ENCODE measurements at regions not wholly inside any gene's neighbourhood (a gene's known extent, or its start where the extent isn't known, plus 50 kb on each side); places are given as distances from the start of the nearest gene placed in this dataset.

- no peak overlapping the region for H2AFZ ChIP-seq
- Mint-ChIP-seq H3K9me3 (no peaks in the 10 kb centered on the region), H3K27me3 (ENCODE audit: insufficient read depth, low read depth, poor library complexity) (no peaks in the 10 kb centered on the region), H3K27ac (no peak overlapping the region), H3K4me1 (peaks cover 12% of the 10 kb centered on the region; the same call in 2 of the 3 replicates), H3K36me3 (ENCODE audit: low read depth) (no peaks in the 10 kb centered on the region), H3K4me3 (no peak overlapping the region)
- TF ChIP-seq EZH2phosphoT487 (IDR thresholded peaks at IDR 0.05; ENCODE audit: unreplicated experiment) (no peak), NANOG (IDR thresholded peaks at IDR 0.05; ENCODE audit: borderline replicate concordance) (no peak), EZH2 (IDR thresholded peaks at IDR 0.05; ENCODE audit: low read depth, unreplicated experiment) (no peak), ZNF114 (CRISPR knock-in tag; IDR thresholded peaks at IDR 0.05) (no peak), JUNB (IDR thresholded peaks at IDR 0.05; ENCODE audit: unreplicated experiment) (no peak), CREB1 (CRISPR knock-in tag; IDR thresholded peaks at IDR 0.05; ENCODE audit: low read depth) (no peak), REST (IDR thresholded peaks at IDR 0.05; ENCODE audit: unreplicated experiment) (no peak), CTCF (conservative IDR thresholded peaks at IDR 0.05; ENCODE audit: low read depth in 2 of 2) (no peak), ZNF331 (CRISPR knock-in tag; IDR thresholded peaks at IDR 0.05; ENCODE audit: low read depth) (no peak), STAT1 (IDR thresholded peaks at IDR 0.05; ENCODE audit: unreplicated experiment) (no peak), POLR2AphosphoS5 (IDR thresholded peaks at IDR 0.05; ENCODE audit: low read depth) (no peak), ZNF462 (CRISPR knock-in tag; IDR thresholded peaks at IDR 0.05) (no peak)
- TF ChIP-seq, protein P1, sequence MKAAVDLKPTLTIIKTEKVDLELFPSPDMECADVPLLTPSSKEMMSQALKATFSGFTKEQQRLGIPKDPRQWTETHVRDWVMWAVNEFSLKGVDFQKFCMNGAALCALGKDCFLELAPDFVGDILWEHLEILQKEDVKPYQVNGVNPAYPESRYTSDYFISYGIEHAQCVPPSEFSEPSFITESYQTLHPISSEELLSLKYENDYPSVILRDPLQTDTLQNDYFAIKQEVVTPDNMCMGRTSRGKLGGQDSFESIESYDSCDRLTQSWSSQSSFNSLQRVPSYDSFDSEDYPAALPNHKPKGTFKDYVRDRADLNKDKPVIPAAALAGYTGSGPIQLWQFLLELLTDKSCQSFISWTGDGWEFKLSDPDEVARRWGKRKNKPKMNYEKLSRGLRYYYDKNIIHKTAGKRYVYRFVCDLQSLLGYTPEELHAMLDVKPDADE (IDR thresholded peaks at IDR 0.05) = no peak
- no peaks in the 10 kb centered on the region; the same call in 1 of the 2 replicates for H3K9me2 ChIP-seq (ENCODE audit: insufficient read depth)
- no peaks in the 10 kb centered on the region for H3K27me3 ChIP-seq (ENCODE audit: insufficient read depth)
- H3K4me1 ChIP-seq (ENCODE audit: insufficient read depth) = no peaks in the 10 kb centered on the region
- no peaks in the 10 kb centered on the region for H4K20me1 ChIP-seq (replicated peaks; ENCODE audit: insufficient read depth)
- no peak for ATAC-seq
- H3K4me2 ChIP-seq = no peak overlapping the region
- no peak overlapping the region for H3K4me3 ChIP-seq
- no peaks in the 10 kb centered on the region for H3K36me3 ChIP-seq (ENCODE audit: insufficient read depth)
- H3K27ac ChIP-seq (ENCODE audit: low read depth) = no peak overlapping the region
- DNase-seq (ENCODE audit: low spot score) = no peak
- no peaks in the 10 kb centered on the region for H3F3A ChIP-seq (replicated peaks; ENCODE audit: low read depth)
- H3K79me2 ChIP-seq (replicated peaks; ENCODE audit: insufficient read depth) = no peaks in the 10 kb centered on the region
These were observed 653.8 kb upstream of the CPEB2 start for GRCh38 chr4:14348506-14348905.

Measured in GM23338 (cell line).